Keratinocyte (primary cell): ENCODE measurements at regions not wholly inside any gene's neighbourhood (a gene's known extent, or its start where the extent isn't known, plus 50 kb on each side); places are given as distances from the start of the nearest gene placed in this dataset.
"Not testable (repeated sequence)": the region's sequence is repeated elsewhere in the genome, so short reads cannot be mapped to it uniquely, and the experiment has no call there.

Experiments used
- DNase-seq: peaks from one replicate; pipeline ENCODE4 v3.0.0-alpha.2; 2011; ENCODE audit warnings: low read depth, missing footprints, low spot score
- FAIRE-seq: peaks from 2 replicates; lab custom pipeline; 2011; peaks lifted over from hg19 to GRCh38; lab: Jason Lieb, UNC
- H2AFZ ChIP-seq: 2 replicates; pipeline ENCODE4 v1.6.0; 2012; ENCODE audit warnings: low read length, control low read depth, inconsistent platforms; ENCODE audit not compliant: control insufficient read depth
- H3K27ac ChIP-seq: 2 replicates; pipeline ENCODE4 v1.5.1; 2011; ENCODE audit warnings: low read length; ENCODE audit not compliant: control insufficient read depth, insufficient read depth
- H3K27me3 ChIP-seq: 3 replicates; pipeline ENCODE4 v1.6.0; 2011; ENCODE audit warnings: low read length; ENCODE audit not compliant: control insufficient read depth, insufficient read depth; ENCODE audit errors: extremely low read depth
- H3K36me3 ChIP-seq, 2 experiments: 2 replicates in 1 of 2; 3 replicates in 1 of 2; pipeline ENCODE4 v1.5.1; 2011; ENCODE audit warnings: low read length in 2 of 2, mild to moderate bottlenecking in 1 of 2; ENCODE audit not compliant: control insufficient read depth in 2 of 2, insufficient read depth in 2 of 2; ENCODE audit errors: extremely low read depth in 1 of 2
- H3K4me1 ChIP-seq: 3 replicates; pipeline ENCODE4 v1.5.1; 2011; ENCODE audit warnings: low read length; ENCODE audit not compliant: control insufficient read depth, insufficient read depth; ENCODE audit errors: extremely low read depth
- H3K4me2 ChIP-seq: 3 replicates; pipeline ENCODE4 v1.6.0; 2011; ENCODE audit warnings: low read depth, low read length; ENCODE audit not compliant: control insufficient read depth, insufficient read depth; ENCODE audit errors: extremely low read depth
- H3K4me3 ChIP-seq, 3 experiments: fragments of 200-600 bp in 1 of 3; sonication (generic) in 1 of 3; 2 replicates in 2 of 3; 3 replicates in 1 of 3; pipeline ENCODE4 v1.5.1; 2011 to 2016; ENCODE audit warnings: low read length in 3 of 3, mild to moderate bottlenecking in 3 of 3, control low read depth in 2 of 3, inconsistent platforms in 1 of 3, low read depth in 1 of 3, mixed read lengths in 1 of 3, mixed run types in 1 of 3, moderate library complexity in 1 of 3; ENCODE audit not compliant: control insufficient read depth in 2 of 3, insufficient read depth in 2 of 3; ENCODE audit errors: extremely low read depth in 1 of 3
- H3K79me2 ChIP-seq: 2 replicates; pipeline ENCODE4 v1.6.0; 2012; ENCODE audit warnings: low read length; ENCODE audit not compliant: control insufficient read depth, insufficient read depth
- H3K9ac ChIP-seq: 3 replicates; pipeline ENCODE4 v1.6.0; 2011; ENCODE audit warnings: low read length; ENCODE audit not compliant: control insufficient read depth, insufficient read depth; ENCODE audit errors: extremely low read depth
- H3K9me1 ChIP-seq: 3 replicates; pipeline ENCODE4 v1.6.0; 2011; ENCODE audit warnings: low read length; ENCODE audit not compliant: control insufficient read depth, insufficient read depth; ENCODE audit errors: extremely low read depth
- H3K9me3 ChIP-seq: 2 replicates; pipeline ENCODE4 v1.5.1; 2012; ENCODE audit warnings: low read depth, low read length; ENCODE audit not compliant: control insufficient read depth
- H4K20me1 ChIP-seq: 3 replicates; pipeline ENCODE4 v1.6.0; 2011; ENCODE audit warnings: low read length; ENCODE audit not compliant: control insufficient read depth, insufficient read depth; ENCODE audit errors: extremely low read depth
- CTCF ChIP-seq, 3 experiments: IDR thresholded peaks in 1 of 3; conservative IDR thresholded peaks in 1 of 3; optimal IDR thresholded peaks in 1 of 3; 2 replicates in 2 of 3; 3 replicates in 1 of 3; pipeline versions ENCODE3 to v1.5.1; 2011; ENCODE audit warnings: low read length in 3 of 3, mild to moderate bottlenecking in 3 of 3, moderate library complexity in 2 of 3, control low read depth in 1 of 3, inconsistent platforms in 1 of 3; ENCODE audit not compliant: insufficient read depth in 2 of 3; ENCODE audit errors: extremely low read depth in 1 of 3
- EZH2 ChIP-seq: IDR thresholded peaks from one replicate; pipeline ENCODE4 v1.6.1; 2012; ENCODE audit warnings: inconsistent platforms, mild to moderate bottlenecking, low read length, moderate library complexity
- dilution Hi-C: fragments of 300-500 bp; cut with MboI; formaldehyde crosslinking; loops from one replicate; pipeline ENCODE4 v1.7.0; 2020; ENCODE audit warnings: low sequenced_read_pairs; ENCODE audit not compliant: extremely low pct_ligation_motif_present

GRCh38 chr7:109476409-109476808 is 906.7 kb downstream of the DNAJB9 start:
- TF ChIP-seq CTCF (optimal IDR thresholded peaks at IDR 0.05 in 1 of 3, IDR thresholded peaks at IDR 0.05 in 1 of 3, conservative IDR thresholded peaks at IDR 0.05 in 1 of 3; ENCODE audit: extremely low read depth in 1 of 3, insufficient read depth in 2 of 3, low read length in 3 of 3), result no peak
- TF ChIP-seq EZH2, result no peak

GRCh38 chr7:109479388-109479787 is 909.7 kb downstream of the DNAJB9 start:
- TF ChIP-seq EZH2, result no peak
- no peak for TF ChIP-seq CTCF (optimal IDR thresholded peaks at IDR 0.05 in 1 of 3, IDR thresholded peaks at IDR 0.05 in 1 of 3, conservative IDR thresholded peaks at IDR 0.05 in 1 of 3; ENCODE audit: extremely low read depth in 1 of 3, insufficient read depth in 2 of 3, low read length in 3 of 3)
- no peak for DNase-seq
- no peak overlapping the region for H3K4me3 ChIP-seq

More at GRCh38 chr7:109476409-109476808, 906.7 kb downstream of the DNAJB9 start:
- no peaks in the 10 kb centered on the region for H3K4me1 ChIP-seq
- no peak overlapping the region for H2AFZ ChIP-seq
- DNase-seq, result no peak
- H3K27ac ChIP-seq, result no peak overlapping the region
- no peaks in the 10 kb centered on the region for H4K20me1 ChIP-seq
- FAIRE-seq, result no peak
- H3K9ac ChIP-seq, result no peak overlapping the region
- no peaks in the 10 kb centered on the region for H3K79me2 ChIP-seq
- H3K36me3 ChIP-seq, result no peaks in the 10 kb centered on the region
- no peaks in the 10 kb centered on the region for H3K9me1 ChIP-seq
- no peaks in the 10 kb centered on the region for H3K27me3 ChIP-seq
- no peak overlapping the region for H3K4me2 ChIP-seq
- H3K9me3 ChIP-seq, result no peaks in the 10 kb centered on the region
- H3K4me3 ChIP-seq, result no peak overlapping the region
- dilution Hi-C loops, result no loop called here

GRCh38 chr7:109490607-109491006 is 920.9 kb downstream of the DNAJB9 start:
- H3K4me1 ChIP-seq, H3K9ac ChIP-seq, H3K27ac ChIP-seq, H3K27me3 ChIP-seq, dilution Hi-C loops, H3K4me2 ChIP-seq, H3K36me3 ChIP-seq, H4K20me1 ChIP-seq, H3K79me2 ChIP-seq, H3K9me1 ChIP-seq, H2AFZ ChIP-seq, H3K4me3 ChIP-seq, DNase-seq, H3K9me3 ChIP-seq, FAIRE-seq: not testable (repeated sequence)

More at GRCh38 chr7:109479388-109479787, 909.7 kb downstream of the DNAJB9 start:
- H3K79me2 ChIP-seq, result no peaks in the 10 kb centered on the region
- no peak overlapping the region for H3K4me2 ChIP-seq
- no peaks in the 10 kb centered on the region for H3K9me3 ChIP-seq
- no peak overlapping the region for H3K9ac ChIP-seq
- H2AFZ ChIP-seq, result no peak overlapping the region
- no peak for FAIRE-seq
- no peaks in the 10 kb centered on the region for H3K27me3 ChIP-seq
- H4K20me1 ChIP-seq, result no peaks in the 10 kb centered on the region
- no peak overlapping the region for H3K27ac ChIP-seq
- dilution Hi-C loops, result no loop called here
- no peaks in the 10 kb centered on the region for H3K9me1 ChIP-seq
- H3K4me1 ChIP-seq, result no peaks in the 10 kb centered on the region
- H3K36me3 ChIP-seq, result no peaks in the 10 kb centered on the region
